NCI-H748 treated with DMSO at 0.1 percent for 48 hours (cell line): ENCODE measurements at regions not wholly inside any gene's neighbourhood (a gene's known extent, or its start where the extent isn't known, plus 50 kb on each side); places are given as distances from the start of the nearest gene placed in this dataset.
A peak's percentile ranks its signal among the peaks of the same experiment; 100 is the strongest.
"Not testable (repeated sequence)": the region's sequence is repeated elsewhere in the genome, so short reads cannot be mapped to it uniquely, and the experiment has no call there.

ENCODE experiments used
- DNase-seq: peaks from one replicate; lab custom pipeline; 2025; lab: John Stamatoyannopoulos, UW

GRCh38 chr7:97234494-97234893 lies 117.0 kb downstream of the SDHAF3 start:
- DNase-seq, result not testable (repeated sequence)

GRCh38 chr7:97246317-97246716 lies 128.8 kb downstream of the SDHAF3 start:
- DNase-seq, result no peak

GRCh38 chr7:97258187-97258586 lies 140.7 kb downstream of the SDHAF3 start:
- DNase-seq, result not testable (repeated sequence)

- no peak for DNase-seq
Measured at GRCh38 chr7:97269741-97270140, 152.2 kb downstream of the SDHAF3 start.

- no peak for DNase-seq
Measured at GRCh38 chr7:97270280-97270679, 152.8 kb downstream of the SDHAF3 start.

GRCh38 chr7:97271619-97272018 lies 154.1 kb downstream of the SDHAF3 start:
- no peak for DNase-seq

GRCh38 chr7:97272237-97272975 lies 154.9 kb downstream of the SDHAF3 start:
- DNase-seq, result no peak

- no peak for DNase-seq
Measured at GRCh38 chr7:97275475-97275874, 158.0 kb downstream of the SDHAF3 start.

GRCh38 chr7:97280950-97281349 lies 163.5 kb downstream of the SDHAF3 start:
- DNase-seq, result no peak

GRCh38 chr7:97285348-97285747 lies 167.8 kb downstream of the SDHAF3 start:
- no peak for DNase-seq

GRCh38 chr7:97293031-97293430 lies 175.5 kb downstream of the SDHAF3 start:
- no peak for DNase-seq

GRCh38 chr7:97298561-97298960 lies 181.1 kb downstream of the SDHAF3 start:
- DNase-seq, result no peak

GRCh38 chr7:97305589-97305988 lies 188.1 kb downstream of the SDHAF3 start:
- no peak for DNase-seq

- DNase-seq, result no peak
Measured at GRCh38 chr7:97307521-97308108, 190.1 kb downstream of the SDHAF3 start.

GRCh38 chr7:97313900-97314299 lies 196.4 kb downstream of the SDHAF3 start:
- DNase-seq, result no peak

- no peak for DNase-seq
Measured at GRCh38 chr7:97317575-97317974, 200.1 kb downstream of the SDHAF3 start.

GRCh38 chr7:97329871-97330270 lies 212.4 kb downstream of the SDHAF3 start:
- not testable (repeated sequence) for DNase-seq

GRCh38 chr7:97337849-97338248 lies 220.4 kb downstream of the SDHAF3 start:
- no peak for DNase-seq

GRCh38 chr7:97342512-97342911 lies 225.0 kb downstream of the SDHAF3 start:
- peak; percentile 77 for DNase-seq

GRCh38 chr7:97346349-97346748 lies 228.9 kb downstream of the SDHAF3 start:
- no peak for DNase-seq

GRCh38 chr7:97351488-97351887 lies 234.0 kb downstream of the SDHAF3 start:
- DNase-seq, result no peak

GRCh38 chr7:97357459-97357858 lies 240.0 kb downstream of the SDHAF3 start:
- no peak for DNase-seq

- no peak for DNase-seq
Measured at GRCh38 chr7:97372882-97373281, 255.4 kb downstream of the SDHAF3 start.

- DNase-seq, result no peak
Measured at GRCh38 chr7:97373736-97374135, 256.2 kb downstream of the SDHAF3 start.
